GM12878 (cell line): ENCODE measurements at regions not wholly inside any gene's neighbourhood (a gene's known extent, or its start where the extent isn't known, plus 50 kb on each side); places are given as distances from the start of the nearest gene placed in this dataset.

ENCODE experiments used
- ATAC-seq: fragments of 200-7000 bp; cut with Tn5 transposase; 3 replicates; pipeline ENCODE4 v1.9.1; 2020; ENCODE audit warnings: mild to moderate bottlenecking, moderate library complexity
- BruUV-seq: library from RNA; stranded (reverse); fragments of 400-500 nt; replicated peaks from 2 replicates; lab custom pipeline; 2021; lab: Mats Ljungman, UMichigan
- CTCF ChIA-PET: fragments of 300-600 bp; sonication (Branson Sonifier 250); formaldehyde crosslinking; extraction: SDS; loops from one replicate; lab custom pipeline; 2021; ENCODE audit warnings: inconsistent platforms; lab: Yijun Ruan, JAX
- POLR2A ChIA-PET: fragments of 350-600 bp; formaldehyde crosslinking; extraction: SDS; loops from one replicate; lab custom pipeline; 2021; ENCODE audit warnings: inconsistent platforms; lab: Charles Lee
- RAD21 ChIA-PET: fragments of 300-600 bp; sonication (Branson Sonifier 250); formaldehyde crosslinking; loops from one replicate; lab custom pipeline; 2023; ENCODE audit warnings: antibody characterized with exemption; ENCODE audit not compliant: unreplicated experiment; lab: Charles Lee
- SMC1A ChIA-PET: fragments of 300-600 bp; sonication (Branson Sonifier 250); formaldehyde crosslinking; loops from one replicate; lab custom pipeline; 2023; ENCODE audit not compliant: unreplicated experiment, uncharacterized antibody; lab: Charles Lee
- DNase-seq: peaks from one replicate; pipeline ENCODE4 v3.0.0-alpha.2; 2011; ENCODE audit warnings: low read depth, low spot score
- FAIRE-seq: peaks from 3 replicates; lab custom pipeline; 2011; peaks lifted over from hg19 to GRCh38; lab: Jason Lieb, UNC
- H2AFZ ChIP-seq: 2 replicates; pipeline ENCODE4 v1.6.0; 2011; ENCODE audit warnings: low read depth, low read length, control low read depth; ENCODE audit not compliant: control insufficient read depth
- H3K27ac ChIP-seq: 2 replicates; pipeline ENCODE4 v1.5.1; 2011; ENCODE audit warnings: control low read depth; ENCODE audit not compliant: control insufficient read depth, insufficient read depth
- H3K27me3 ChIP-seq, 2 experiments: replicated peaks in 1 of 2; 2 replicates each; pipeline versions ENCODE4 v1.6.0 to v1.6.1; 2011; ENCODE audit warnings: low read length in 1 of 2; ENCODE audit not compliant: control insufficient read depth in 2 of 2, insufficient read depth in 2 of 2
- H3K36me3 ChIP-seq, 2 experiments: 2 replicates each; pipeline ENCODE4 v1.5.1; 2011; ENCODE audit warnings: low read length in 1 of 2; ENCODE audit not compliant: control insufficient read depth in 2 of 2, insufficient read depth in 2 of 2
- H3K4me1 ChIP-seq: 2 replicates; pipeline ENCODE4 v1.6.1; 2011; ENCODE audit warnings: mild to moderate bottlenecking, low read length, moderate library complexity, mixed read lengths; ENCODE audit not compliant: control insufficient read depth, insufficient read depth
- H3K4me2 ChIP-seq: 2 replicates; pipeline ENCODE4 v1.6.0; 2011; ENCODE audit warnings: control low read depth; ENCODE audit not compliant: control insufficient read depth, insufficient read depth
- H3K4me3 ChIP-seq: fragments of 200-600 bp; sonication (generic); 2 replicates; pipeline ENCODE4 v1.5.1; 2016
- H3K79me2 ChIP-seq: 2 replicates; pipeline ENCODE4 v1.6.0; 2011; ENCODE audit warnings: low read length; ENCODE audit not compliant: control insufficient read depth, insufficient read depth
- H3K9ac ChIP-seq: 2 replicates; pipeline ENCODE4 v1.8.0; 2011; ENCODE audit warnings: low read length, control low read depth, mixed read lengths; ENCODE audit not compliant: control insufficient read depth, insufficient read depth
- H3K9me3 ChIP-seq: replicated peaks from 3 replicates; pipeline ENCODE4 v1.5.1; 2011; ENCODE audit warnings: mild to moderate bottlenecking, low read length; ENCODE audit not compliant: control insufficient read depth, insufficient read depth
- H4K20me1 ChIP-seq: 2 replicates; pipeline ENCODE4 v1.6.0; 2011; ENCODE audit not compliant: control insufficient read depth, insufficient read depth
- BRCA1 ChIP-seq: IDR thresholded peaks from 2 replicates; pipeline ENCODE4 v1.6.1; 2011; ENCODE audit warnings: low read depth, low read length, improper control_type of control experiment
- NR2C1 ChIP-seq: fragments of 450-650 bp; IDR thresholded peaks from 2 replicates; pipeline ENCODE4 v1.6.1; 2017; ENCODE audit warnings: antibody characterized with exemption, mild to moderate bottlenecking, moderate library complexity
- WGBS: methylation state at CpG from one replicate; pipeline ENCODE4 v1.1.6; 2016; ENCODE audit warnings: low lambda C conversion rate; ENCODE audit not compliant: insufficient replicate concordance, insufficient coverage; ENCODE audit errors: missing lambda C conversion rate; 5-methylcytosine and 5-hydroxymethylcytosine counted together
- in situ Hi-C: fragments of 300-500 bp; cut with MboI; formaldehyde crosslinking; loops from 9 replicates; pipeline ENCODE4 v1.14.3; 2018; ENCODE audit warnings: mixed read lengths
- intact Hi-C: fragments of 100-400 bp; cut with micrococcal nuclease; formaldehyde crosslinking; loops from one replicate; pipeline ENCODE4 v1.14.2; 2022; ENCODE audit not compliant: unreplicated experiment
- TF ChIP-seq, protein P1 (sequence below): fragments of 450-650 bp; IDR thresholded peaks from 2 replicates; pipeline ENCODE4 v1.6.1; 2017; ENCODE audit warnings: mild to moderate bottlenecking, low read depth, inconsistent platforms; ENCODE audit not compliant: poor library complexity, severe bottlenecking
- TF ChIP-seq, protein P2 (sequence below): IDR thresholded peaks from 2 replicates; pipeline ENCODE4 v1.6.1; 2012; ENCODE audit warnings: low read depth, low read length, improper control_type of control experiment

DNA sequence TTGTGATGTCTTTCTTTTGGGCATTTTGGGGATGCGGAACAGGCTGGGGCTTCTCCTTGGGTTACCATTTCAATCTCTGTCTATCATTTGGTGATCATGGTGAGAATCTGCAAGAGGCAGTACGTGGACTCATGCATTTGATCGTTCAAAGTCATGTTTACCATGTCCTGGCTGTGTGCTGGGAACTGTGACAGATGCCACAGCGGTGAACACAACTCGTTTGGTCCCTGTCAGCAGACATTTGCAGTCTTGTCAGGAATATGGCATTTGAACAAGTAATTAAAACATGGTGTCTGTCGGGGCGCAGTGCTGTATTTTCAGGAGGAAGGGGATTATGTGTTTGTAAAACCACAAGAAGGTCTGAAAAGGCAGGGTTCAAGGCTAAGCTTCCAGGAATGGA lies 103.3 kb upstream of the IGSF21 start:
- Histone ChIP-seq H3K27ac (no peak overlapping the region), H3K36me3 (no peaks in the 10 kb centered on the region), H3K9me3 (no peaks in the 10 kb centered on the region), H3K27me3 (no peaks in the 10 kb centered on the region; a peak in 1 of 4 replicates), H3K9ac (no peak overlapping the region), H3K4me3 (no peak overlapping the region), H3K79me2 (no peaks in the 10 kb centered on the region), H3K4me2 (no peak overlapping the region), H4K20me1 (no peaks in the 10 kb centered on the region; the same call in 1 of the 2 replicates), H2AFZ (no peak overlapping the region), H3K4me1 (peaks cover 4% of the 10 kb centered on the region)
- ChIA-PET POLR2A (no interaction called here), RAD21 (no interaction called here), CTCF (no interaction called here), SMC1A (no interaction called here)
- intact Hi-C loops (no loop called here), in situ Hi-C loops (no loop called here)
- FAIRE-seq: no peak
- BruUV-seq: no TSS peak
- WGBS: 14% methylated on average over 7 of the region's 7 CpGs
- ATAC-seq: no peak
- no peak for DNase-seq
- TF ChIP-seq, protein P1, sequence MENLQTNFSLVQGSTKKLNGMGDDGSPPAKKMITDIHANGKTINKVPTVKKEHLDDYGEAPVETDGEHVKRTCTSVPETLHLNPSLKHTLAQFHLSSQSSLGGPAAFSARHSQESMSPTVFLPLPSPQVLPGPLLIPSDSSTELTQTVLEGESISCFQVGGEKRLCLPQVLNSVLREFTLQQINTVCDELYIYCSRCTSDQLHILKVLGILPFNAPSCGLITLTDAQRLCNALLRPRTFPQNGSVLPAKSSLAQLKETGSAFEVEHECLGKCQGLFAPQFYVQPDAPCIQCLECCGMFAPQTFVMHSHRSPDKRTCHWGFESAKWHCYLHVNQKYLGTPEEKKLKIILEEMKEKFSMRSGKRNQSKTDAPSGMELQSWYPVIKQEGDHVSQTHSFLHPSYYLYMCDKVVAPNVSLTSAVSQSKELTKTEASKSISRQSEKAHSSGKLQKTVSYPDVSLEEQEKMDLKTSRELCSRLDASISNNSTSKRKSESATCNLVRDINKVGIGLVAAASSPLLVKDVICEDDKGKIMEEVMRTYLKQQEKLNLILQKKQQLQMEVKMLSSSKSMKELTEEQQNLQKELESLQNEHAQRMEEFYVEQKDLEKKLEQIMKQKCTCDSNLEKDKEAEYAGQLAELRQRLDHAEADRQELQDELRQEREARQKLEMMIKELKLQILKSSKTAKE: no peak
- TF ChIP-seq, protein P2, sequence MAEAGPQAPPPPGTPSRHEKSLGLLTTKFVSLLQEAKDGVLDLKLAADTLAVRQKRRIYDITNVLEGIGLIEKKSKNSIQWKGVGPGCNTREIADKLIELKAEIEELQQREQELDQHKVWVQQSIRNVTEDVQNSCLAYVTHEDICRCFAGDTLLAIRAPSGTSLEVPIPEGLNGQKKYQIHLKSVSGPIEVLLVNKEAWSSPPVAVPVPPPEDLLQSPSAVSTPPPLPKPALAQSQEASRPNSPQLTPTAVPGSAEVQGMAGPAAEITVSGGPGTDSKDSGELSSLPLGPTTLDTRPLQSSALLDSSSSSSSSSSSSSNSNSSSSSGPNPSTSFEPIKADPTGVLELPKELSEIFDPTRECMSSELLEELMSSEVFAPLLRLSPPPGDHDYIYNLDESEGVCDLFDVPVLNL: no peak
- TF ChIP-seq NR2C1: no peak
- TF ChIP-seq BRCA1: no peak
